Activated naive CD8-positive, alpha-beta T cell treated with anti-CD3 and anti-CD28 coated beads, Interleukin-2, amount 50 U/mL, for 24 hours (primary cell): ENCODE measurements at regions not wholly inside any gene's neighbourhood (a gene's known extent, or its start where the extent isn't known, plus 50 kb on each side); places are given as distances from the start of the nearest gene placed in this dataset.

Experiments
- ATAC-seq: fragments of 150-1000 bp; cut with Tn5 transposase; one replicate; pipeline ENCODE4 v1.10.0; 2021
- DNase-seq: peaks from one replicate; pipeline ENCODE4 v3.0.0; 2021
- H3K27ac Mint-ChIP-seq: one replicate; pipeline ENCODE4 v1.8.0; 2021; ENCODE audit warnings: mild to moderate bottlenecking, mixed read lengths
- H3K27me3 Mint-ChIP-seq: one replicate; pipeline ENCODE4 v1.8.0; 2021; ENCODE audit warnings: mixed read lengths
- H3K36me3 Mint-ChIP-seq: one replicate; pipeline ENCODE4 v1.8.0; 2021; ENCODE audit warnings: low read depth, mixed read lengths
- H3K4me1 Mint-ChIP-seq: one replicate; pipeline ENCODE4 v1.8.0; 2021; ENCODE audit warnings: mixed read lengths
- H3K4me3 Mint-ChIP-seq: one replicate; pipeline ENCODE4 v1.8.0; 2021; ENCODE audit warnings: mild to moderate bottlenecking, moderate library complexity, mixed read lengths
- H3K9me3 Mint-ChIP-seq: one replicate; pipeline ENCODE4 v1.8.0; 2021; ENCODE audit warnings: mixed read lengths

DNA sequence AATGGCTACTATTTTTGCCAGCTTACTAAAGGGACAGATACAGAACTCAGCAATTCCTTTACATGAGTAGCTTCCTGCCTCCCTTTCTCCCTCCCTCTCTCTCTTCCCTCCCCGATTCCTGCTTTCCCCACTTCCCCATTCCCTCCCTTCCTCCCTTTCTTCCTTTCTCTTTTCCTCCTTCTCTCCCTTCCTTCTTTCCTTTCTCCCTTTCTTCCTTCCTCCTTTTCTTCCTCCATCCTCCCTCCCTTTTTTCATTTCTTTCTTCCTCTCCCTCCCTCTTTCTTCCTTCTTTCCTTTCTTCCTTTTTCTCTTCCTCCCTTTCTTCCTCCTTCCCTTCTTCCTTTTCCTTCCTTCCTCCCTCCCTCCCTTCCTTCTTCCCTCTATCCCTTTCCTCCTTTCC lies 178.1 kb downstream of the RNF144B start:
- peaks cover 30% of the 10 kb centered on the region for H3K27me3 Mint-ChIP-seq
- no peak overlapping the region for H3K27ac Mint-ChIP-seq
- no peaks in the 10 kb centered on the region for H3K4me1 Mint-ChIP-seq
- no peaks in the 10 kb centered on the region for H3K9me3 Mint-ChIP-seq
- ATAC-seq (no peak), DNase-seq (no peak)
- H3K4me3 Mint-ChIP-seq = no peak overlapping the region
- no peaks in the 10 kb centered on the region for H3K36me3 Mint-ChIP-seq

DNA sequence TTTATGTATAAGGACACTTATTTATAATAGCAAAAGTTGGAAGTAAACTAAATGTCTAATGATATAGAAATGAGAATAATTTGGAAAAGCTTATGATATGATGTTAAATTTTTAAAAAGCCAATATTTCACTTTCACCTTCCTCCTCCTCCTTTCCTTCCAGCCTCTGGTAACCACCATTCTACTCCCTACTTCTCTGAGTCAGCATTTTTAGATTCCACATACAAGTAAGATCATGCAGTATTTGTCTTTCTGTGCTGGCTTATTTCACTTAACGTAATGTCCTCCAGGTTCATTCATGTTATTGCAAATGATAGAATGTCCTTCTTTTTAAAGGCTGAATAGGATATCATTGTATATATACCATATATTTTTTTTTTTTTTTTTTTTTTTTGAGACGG lies 180.2 kb downstream of the RNF144B start:
- H3K4me3 Mint-ChIP-seq = no peak overlapping the region
- ATAC-seq (no peak), DNase-seq (no peak)
- no peaks in the 10 kb centered on the region for H3K4me1 Mint-ChIP-seq
- H3K9me3 Mint-ChIP-seq = no peaks in the 10 kb centered on the region
- peaks cover 24% of the 10 kb centered on the region for H3K27me3 Mint-ChIP-seq
- no peak overlapping the region for H3K27ac Mint-ChIP-seq
- H3K36me3 Mint-ChIP-seq = no peaks in the 10 kb centered on the region

DNA sequence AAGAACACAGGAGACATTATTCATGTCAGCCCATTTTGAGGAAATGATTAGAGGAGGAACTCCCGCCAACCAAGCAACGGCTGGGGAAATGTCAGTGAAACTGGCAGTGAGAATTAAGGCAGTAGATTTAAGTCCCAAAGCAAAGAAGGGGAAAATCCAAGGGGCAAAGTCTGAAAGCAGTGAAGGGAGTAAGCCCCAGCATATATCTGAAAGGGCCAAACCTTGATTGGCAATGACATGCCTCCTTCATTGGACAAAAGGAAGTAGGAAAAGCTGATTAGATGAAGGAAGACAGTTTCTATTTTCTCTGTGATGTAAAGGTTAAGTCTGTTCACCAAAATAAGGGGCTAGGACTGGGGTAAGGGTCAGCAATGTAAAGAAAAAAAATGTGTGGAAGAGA lies 190.3 kb downstream of the RNF144B start:
- no peak overlapping the region for H3K4me3 Mint-ChIP-seq
- DNase-seq = no peak
- H3K9me3 Mint-ChIP-seq = no peaks in the 10 kb centered on the region
- H3K4me1 Mint-ChIP-seq = no peaks in the 10 kb centered on the region
- no peak overlapping the region for H3K27ac Mint-ChIP-seq
- H3K27me3 Mint-ChIP-seq = peaks cover 23% of the 10 kb centered on the region
- no peak for ATAC-seq
- H3K36me3 Mint-ChIP-seq = no peaks in the 10 kb centered on the region

DNA sequence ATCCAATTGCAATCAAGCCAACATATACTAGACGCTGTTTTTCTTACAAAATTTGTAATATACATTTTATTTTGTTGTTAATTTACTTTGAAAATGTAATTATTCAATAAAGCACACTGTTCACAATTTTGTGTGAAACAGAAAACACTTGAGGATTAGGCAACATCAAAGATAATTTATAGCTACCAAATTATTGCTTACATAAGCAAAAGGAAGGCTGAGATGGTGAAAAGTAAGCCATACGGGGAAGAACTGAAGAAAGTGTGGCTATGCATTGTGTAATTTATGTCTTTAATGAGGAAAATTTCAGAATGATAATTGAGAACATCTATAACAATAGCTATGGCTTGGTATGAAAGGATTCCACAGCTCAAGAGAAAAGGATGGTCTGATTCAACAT lies 192.0 kb downstream of the RNF144B start:
- no peaks in the 10 kb centered on the region for H3K9me3 Mint-ChIP-seq
- H3K27ac Mint-ChIP-seq = no peak overlapping the region
- H3K4me3 Mint-ChIP-seq = no peak overlapping the region
- H3K27me3 Mint-ChIP-seq = peaks cover 26% of the 10 kb centered on the region
- no peaks in the 10 kb centered on the region for H3K4me1 Mint-ChIP-seq
- H3K36me3 Mint-ChIP-seq = no peaks in the 10 kb centered on the region
- DNase-seq (no peak), ATAC-seq (no peak)

DNA sequence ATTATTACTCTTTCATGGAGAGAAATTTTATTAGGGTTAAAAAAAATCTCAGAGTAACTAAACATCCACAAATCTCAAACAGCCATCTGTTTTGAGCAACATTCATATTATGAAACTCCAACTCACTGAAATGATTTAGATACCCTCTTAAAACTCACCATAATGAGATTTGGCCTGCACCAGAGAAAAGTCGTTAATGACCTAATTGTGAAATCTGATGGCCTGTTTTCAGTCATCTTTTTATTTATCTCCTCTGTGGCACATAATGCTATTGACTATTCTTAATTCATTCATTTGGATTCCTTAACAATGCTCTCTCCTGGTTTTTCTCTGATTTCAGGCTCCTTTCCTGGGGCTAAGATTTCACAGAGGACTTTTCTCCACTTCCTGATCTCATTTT lies 192.7 kb downstream of the RNF144B start:
- Mint-ChIP-seq H3K4me1 (no peaks in the 10 kb centered on the region), H3K4me3 (no peak overlapping the region), H3K36me3 (no peaks in the 10 kb centered on the region), H3K9me3 (no peaks in the 10 kb centered on the region), H3K27me3 (peaks cover 21% of the 10 kb centered on the region), H3K27ac (no peak overlapping the region)
- no peak for DNase-seq
- ATAC-seq = no peak

DNA sequence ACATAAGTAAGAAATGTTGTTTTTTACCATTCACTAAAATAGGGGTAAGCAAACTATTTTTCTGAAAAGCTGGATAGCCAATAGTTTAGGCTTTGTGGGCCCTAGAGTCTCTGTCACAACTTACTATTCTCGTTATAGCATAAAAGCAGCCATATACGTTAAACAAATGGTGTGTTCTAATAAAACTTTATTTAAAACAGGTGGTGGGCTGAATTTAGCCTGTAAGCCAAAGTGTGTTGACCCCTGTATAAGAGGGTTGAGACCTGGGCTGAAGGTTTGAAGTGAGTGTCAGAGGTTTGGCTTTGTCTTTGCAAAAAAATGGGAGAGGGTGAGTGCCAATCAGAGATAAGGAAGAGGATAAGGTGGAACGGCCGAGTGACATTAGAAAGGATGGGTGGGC lies 197.2 kb downstream of the RNF144B start:
- H3K4me3 Mint-ChIP-seq = no peak overlapping the region
- H3K27ac Mint-ChIP-seq = no peak overlapping the region
- no peaks in the 10 kb centered on the region for H3K36me3 Mint-ChIP-seq
- H3K4me1 Mint-ChIP-seq = no peaks in the 10 kb centered on the region
- ATAC-seq = no peak
- H3K27me3 Mint-ChIP-seq = peaks cover 7% of the 10 kb centered on the region
- no peaks in the 10 kb centered on the region for H3K9me3 Mint-ChIP-seq
- no peak for DNase-seq

DNA sequence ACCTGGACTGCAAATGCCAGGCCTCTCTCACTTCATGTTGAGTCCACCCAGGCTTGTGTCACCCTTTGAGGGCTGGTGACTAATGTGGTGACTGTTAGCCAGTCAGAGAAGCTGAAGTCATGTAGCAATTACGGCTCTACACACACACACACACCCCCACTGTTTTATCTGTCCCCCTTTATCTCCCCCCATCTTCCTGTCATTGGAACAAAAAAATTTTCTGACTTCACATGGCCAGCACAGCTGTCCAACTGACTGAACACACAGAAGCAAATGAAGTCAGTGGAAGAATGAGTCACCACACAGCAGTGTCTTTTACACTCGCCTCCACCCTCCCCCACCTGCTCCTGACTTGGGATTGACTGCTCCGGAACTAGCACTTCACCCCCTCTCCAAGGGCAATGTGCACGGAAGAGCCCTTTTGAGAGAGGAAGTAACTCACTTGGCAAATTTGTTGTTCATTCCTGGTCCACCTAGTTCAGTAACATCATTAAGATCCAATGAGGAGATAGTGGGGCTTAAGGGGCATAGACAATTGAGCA lies 198.0 kb downstream of the RNF144B start:
- Mint-ChIP-seq H3K9me3 (no peaks in the 10 kb centered on the region), H3K36me3 (no peaks in the 10 kb centered on the region), H3K4me1 (no peaks in the 10 kb centered on the region), H3K4me3 (no peak overlapping the region), H3K27me3 (peaks cover 7% of the 10 kb centered on the region), H3K27ac (no peak overlapping the region)
- ATAC-seq (peak; percentile 27), DNase-seq (no peak)

DNA sequence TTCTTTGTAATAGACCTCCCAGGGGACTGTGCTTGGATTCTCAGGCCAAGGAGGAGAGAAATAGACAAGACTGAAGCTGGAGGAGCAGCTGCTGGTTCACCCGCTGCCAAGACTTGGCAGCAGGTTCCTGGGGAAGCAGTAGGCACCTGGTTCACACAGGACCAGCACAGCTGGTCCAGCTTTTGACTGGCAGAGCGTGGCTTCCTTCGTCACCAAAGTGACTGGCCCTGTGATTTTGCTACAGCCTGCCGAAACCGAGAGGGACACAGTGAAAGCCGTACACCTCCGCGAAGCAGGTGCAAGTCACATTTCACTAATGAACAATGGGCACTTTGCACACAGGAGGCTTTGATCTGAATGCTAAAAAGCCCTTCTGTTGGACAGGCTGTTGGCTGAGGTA lies 199.0 kb downstream of the RNF144B start:
- peaks cover 9% of the 10 kb centered on the region for H3K27me3 Mint-ChIP-seq
- H3K27ac Mint-ChIP-seq = no peak overlapping the region
- DNase-seq = no peak
- H3K9me3 Mint-ChIP-seq = no peaks in the 10 kb centered on the region
- no peak for ATAC-seq
- no peaks in the 10 kb centered on the region for H3K4me1 Mint-ChIP-seq
- H3K36me3 Mint-ChIP-seq = no peaks in the 10 kb centered on the region
- H3K4me3 Mint-ChIP-seq = no peak overlapping the region

DNA sequence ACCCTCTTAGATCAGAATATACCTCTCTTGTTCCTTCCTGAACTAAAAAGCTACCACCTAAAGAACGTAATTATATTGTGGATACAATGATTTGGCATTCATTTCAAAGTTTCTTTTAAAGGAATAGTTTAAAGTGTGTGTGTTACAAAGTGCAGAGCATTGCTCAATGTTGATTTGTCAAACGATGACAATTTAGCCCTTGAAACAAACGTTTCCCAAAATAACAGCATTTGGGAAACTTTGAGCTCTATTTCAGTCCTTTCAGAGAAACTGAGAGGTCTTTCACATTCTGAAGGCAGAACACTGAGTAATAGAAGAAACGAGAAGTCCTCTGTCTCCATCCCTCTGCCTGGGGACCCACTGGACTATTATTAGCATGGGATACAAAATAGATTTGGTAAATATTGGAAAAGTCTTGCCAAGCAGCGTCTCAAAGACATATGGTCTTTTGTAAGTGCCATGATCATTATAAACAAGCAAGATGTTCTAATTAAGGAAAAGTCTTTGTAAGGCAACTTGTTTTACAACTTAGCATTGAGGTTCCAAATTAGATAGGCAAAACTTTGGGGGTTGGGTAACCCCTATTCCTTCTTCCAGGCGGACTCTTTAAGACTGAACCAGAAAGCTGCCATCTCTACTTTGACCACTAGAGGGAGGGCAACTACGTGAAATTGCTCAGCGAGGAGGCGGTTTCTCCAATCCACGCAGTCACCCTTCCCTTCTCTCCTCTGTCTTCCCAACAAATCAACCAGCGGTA lies 208.8 kb downstream of the RNF144B start:
- Mint-ChIP-seq H3K9me3 (no peaks in the 10 kb centered on the region), H3K4me1 (no peaks in the 10 kb centered on the region), H3K27ac (no peak overlapping the region), H3K4me3 (no peak overlapping the region), H3K27me3 (peaks cover 23% of the 10 kb centered on the region), H3K36me3 (no peaks in the 10 kb centered on the region)
- ATAC-seq = no peak
- peak; percentile 50 for DNase-seq

DNA sequence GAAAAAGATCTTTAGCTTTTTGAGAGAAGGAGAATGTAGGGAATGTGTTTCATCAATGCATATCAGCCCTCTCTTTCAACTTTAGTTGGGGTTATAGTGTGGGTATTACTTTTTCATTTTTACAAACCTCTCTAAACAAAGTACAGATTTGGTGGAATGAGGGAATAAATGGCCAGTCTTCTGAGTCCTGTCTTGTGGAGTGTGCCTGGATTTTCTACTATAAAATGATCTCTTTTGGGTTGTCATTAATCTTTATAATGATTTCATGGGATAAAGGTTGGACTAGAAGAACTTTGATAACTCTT lies 209.3 kb downstream of the RNF144B start:
- Mint-ChIP-seq H3K4me3 (no peak overlapping the region), H3K27ac (no peak overlapping the region), H3K27me3 (peaks cover 23% of the 10 kb centered on the region), H3K4me1 (no peaks in the 10 kb centered on the region), H3K36me3 (no peaks in the 10 kb centered on the region), H3K9me3 (no peaks in the 10 kb centered on the region)
- ATAC-seq = no peak
- no peak for DNase-seq

DNA sequence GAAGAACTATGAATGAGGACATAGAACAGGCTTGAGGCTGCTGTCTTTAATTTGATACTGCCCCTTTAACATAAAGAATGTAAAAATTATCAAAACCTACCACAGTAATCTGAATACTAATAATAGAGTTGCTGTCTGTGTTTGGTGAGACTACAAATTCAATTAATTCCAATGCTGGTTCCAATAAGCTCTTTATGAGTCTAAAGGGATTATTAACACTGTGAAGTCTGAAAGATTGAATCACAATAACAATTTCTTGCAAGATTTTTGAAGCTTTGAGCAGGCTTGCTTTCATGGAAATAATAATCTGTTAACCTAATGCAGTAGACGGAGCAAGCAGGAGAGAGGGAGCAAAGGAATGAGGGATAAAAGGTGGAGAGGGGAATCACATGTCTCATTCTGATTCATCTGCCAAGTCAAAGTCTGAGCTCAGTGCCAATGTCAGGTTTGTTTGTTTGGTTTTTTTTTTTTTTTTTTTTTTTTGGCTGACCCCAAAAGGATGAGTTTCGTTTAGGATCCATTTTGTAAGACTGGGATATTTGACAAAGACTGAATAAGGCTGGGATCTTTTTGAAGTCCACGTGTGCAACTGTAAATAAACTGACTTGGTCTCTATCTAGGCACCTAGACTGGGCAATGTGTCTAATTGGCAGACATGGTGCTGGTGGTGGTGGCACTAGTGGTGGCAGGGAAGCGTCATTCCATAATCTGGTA lies 211.6 kb downstream of the RNF144B start:
- Mint-ChIP-seq H3K4me3 (no peak overlapping the region), H3K4me1 (no peaks in the 10 kb centered on the region), H3K27ac (no peak overlapping the region), H3K9me3 (no peaks in the 10 kb centered on the region), H3K27me3 (peaks cover 18% of the 10 kb centered on the region), H3K36me3 (no peaks in the 10 kb centered on the region)
- ATAC-seq (no peak), DNase-seq (no peak)

DNA sequence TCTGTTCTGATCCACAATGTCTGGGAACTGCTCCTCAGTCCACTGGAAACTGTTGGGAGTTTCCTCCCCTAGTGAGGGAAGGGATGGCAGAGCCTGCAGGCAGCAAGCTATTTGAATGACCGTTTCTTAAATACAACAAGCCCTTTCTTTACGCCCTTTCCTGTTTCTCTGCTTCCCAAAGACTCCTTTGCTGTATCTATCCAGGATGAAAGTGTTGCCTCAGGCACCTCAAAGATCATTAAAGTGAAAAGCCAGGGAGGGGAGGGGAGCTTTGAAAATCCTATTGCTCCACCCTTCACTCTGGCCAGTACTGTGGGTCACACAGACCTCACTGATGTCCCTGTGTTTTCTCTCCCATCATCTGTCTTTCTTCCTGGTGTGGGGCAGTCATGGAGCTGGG lies 213.1 kb downstream of the RNF144B start:
- no peak overlapping the region for H3K27ac Mint-ChIP-seq
- H3K27me3 Mint-ChIP-seq = peaks cover 19% of the 10 kb centered on the region
- ATAC-seq (no peak), DNase-seq (no peak)
- no peak overlapping the region for H3K4me3 Mint-ChIP-seq
- H3K4me1 Mint-ChIP-seq = no peaks in the 10 kb centered on the region
- no peaks in the 10 kb centered on the region for H3K36me3 Mint-ChIP-seq
- no peaks in the 10 kb centered on the region for H3K9me3 Mint-ChIP-seq

DNA sequence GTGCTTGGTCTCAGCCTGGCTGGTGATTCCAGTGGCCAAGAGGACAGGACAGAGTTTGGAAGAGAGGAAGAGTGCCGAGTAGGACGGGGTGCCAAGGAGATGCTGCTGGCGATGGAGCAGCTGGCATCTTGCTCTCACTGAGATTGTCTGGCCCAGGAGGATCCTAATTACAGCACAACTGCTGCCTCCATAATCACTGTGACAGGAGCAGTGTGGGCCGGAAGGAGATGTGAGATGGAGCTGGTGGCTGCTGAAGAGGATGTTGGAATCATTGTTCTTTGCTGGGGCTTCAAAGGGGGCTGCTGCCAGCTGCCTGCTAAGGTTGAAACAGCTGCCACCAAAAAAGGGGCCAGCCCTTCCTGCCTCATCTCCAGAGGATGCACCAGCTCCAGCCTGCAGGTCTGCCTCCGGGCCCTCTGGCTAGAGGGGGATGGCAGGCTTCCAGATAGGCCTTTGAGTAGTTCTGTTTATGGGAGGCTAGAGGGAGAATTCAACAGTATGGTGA lies 214.4 kb downstream of the RNF144B start:
- peaks cover 10% of the 10 kb centered on the region for H3K27me3 Mint-ChIP-seq
- no peaks in the 10 kb centered on the region for H3K4me1 Mint-ChIP-seq
- ATAC-seq (no peak), DNase-seq (no peak)
- H3K9me3 Mint-ChIP-seq = no peaks in the 10 kb centered on the region
- H3K27ac Mint-ChIP-seq = no peak overlapping the region
- H3K36me3 Mint-ChIP-seq = no peaks in the 10 kb centered on the region
- no peak overlapping the region for H3K4me3 Mint-ChIP-seq

DNA sequence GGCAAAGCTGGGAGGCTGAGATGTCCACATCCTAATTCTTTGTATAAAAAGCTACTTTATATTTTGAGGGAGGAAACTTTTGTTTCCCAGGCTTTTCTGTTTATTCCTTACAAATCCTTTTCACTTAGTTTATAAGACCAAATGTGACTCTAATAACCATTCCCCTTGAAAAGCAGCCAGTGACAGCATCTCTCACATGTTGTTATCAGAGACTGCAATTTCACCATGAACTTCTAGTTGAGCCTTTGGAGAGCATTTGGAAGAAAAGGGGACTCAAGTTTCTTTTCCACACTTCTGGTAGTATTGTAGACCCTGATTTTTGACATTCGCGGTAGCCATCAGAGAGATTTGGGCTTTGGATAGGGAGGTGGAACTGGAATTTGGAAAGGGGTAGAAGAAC lies 215.8 kb downstream of the RNF144B start:
- Mint-ChIP-seq H3K4me3 (no peak overlapping the region), H3K27me3 (peaks cover 4% of the 10 kb centered on the region), H3K9me3 (no peaks in the 10 kb centered on the region), H3K36me3 (no peaks in the 10 kb centered on the region), H3K4me1 (no peaks in the 10 kb centered on the region), H3K27ac (no peak overlapping the region)
- ATAC-seq (no peak), DNase-seq (no peak)

DNA sequence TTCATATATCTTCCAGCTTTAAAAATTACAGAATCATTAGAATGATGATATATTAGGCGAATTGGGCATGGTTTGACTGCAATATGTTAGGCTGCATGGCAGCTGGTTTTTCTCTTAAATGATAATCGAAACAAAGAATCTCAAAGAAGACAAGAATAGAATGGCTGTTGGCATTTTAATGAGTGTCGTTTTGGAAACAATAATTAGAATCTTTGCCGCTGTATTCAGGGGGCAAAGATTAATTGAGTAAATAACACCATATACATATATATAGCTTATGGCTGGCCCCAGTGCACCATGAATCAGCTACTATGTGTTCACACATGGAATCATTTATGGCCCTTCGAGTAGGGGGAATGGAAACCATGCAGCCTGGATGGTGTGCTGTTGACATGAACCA lies 216.2 kb downstream of the RNF144B start:
- Mint-ChIP-seq H3K36me3 (no peaks in the 10 kb centered on the region), H3K4me3 (no peak overlapping the region), H3K4me1 (no peaks in the 10 kb centered on the region)

More for the DNA sequence above, 216.2 kb downstream of the RNF144B start:
- H3K27me3 Mint-ChIP-seq = peaks cover 4% of the 10 kb centered on the region
- ATAC-seq = no peak
- no peaks in the 10 kb centered on the region for H3K9me3 Mint-ChIP-seq
- H3K27ac Mint-ChIP-seq = no peak overlapping the region
- no peak for DNase-seq
